Heart right ventricle (tissue), 16 donors: ENCODE measurements at regions not wholly inside any gene's neighbourhood (a gene's known extent, or its start where the extent isn't known, plus 50 kb on each side); places are given as distances from the start of the nearest gene placed in this dataset.

Experiments used
- ATAC-seq, 8 donors: fragments of 200-7000 bp; cut with Tn5 transposase; one replicate each; pipeline ENCODE4 v1.9.1; 2020; ENCODE audit warnings: mild to moderate bottlenecking in 8 of 8, moderate library complexity in 8 of 8, moderate number of reproducible peaks in 1 of 8
- DNase-seq, 2 donors: peaks; one replicate each; pipeline ENCODE4 v3.0.0-alpha.2; 2020
- H3K27ac ChIP-seq, 10 donors: fragments of 200-600 bp; sonication (generic) in 2 of 10; one replicate each; pipeline versions ENCODE4 v1.5.0 to v1.8.0; 2020 to 2022; ENCODE audit warnings: mild to moderate bottlenecking in 3 of 10
- H3K27me3 ChIP-seq, 7 donors: fragments of 200-600 bp; one replicate each; pipeline ENCODE4 v1.8.0; 2021 to 2022; ENCODE audit warnings: mild to moderate bottlenecking in 2 of 7
- H3K36me3 ChIP-seq, 9 donors: fragments of 200-600 bp; sonication (generic) in 1 of 9; one replicate each; pipeline versions ENCODE4 v1.5.0 to v1.8.0; 2020 to 2022; ENCODE audit warnings: mild to moderate bottlenecking in 2 of 9
- H3K4me1 ChIP-seq, 9 donors: fragments of 200-600 bp; sonication (generic) in 1 of 9; one replicate each; pipeline versions ENCODE4 v1.5.0 to v1.8.0; 2020 to 2022; ENCODE audit warnings: mild to moderate bottlenecking in 4 of 9
- H3K4me3 ChIP-seq, 10 donors: fragments of 200-600 bp; sonication (generic) in 2 of 10; one replicate each; pipeline versions ENCODE4 v1.5.0 to v1.8.0; 2020 to 2022; ENCODE audit warnings: mild to moderate bottlenecking in 7 of 10, moderate library complexity in 2 of 10
- H3K9me3 ChIP-seq, 11 donors: fragments of 200-600 bp in 10 of 11; sonication (generic) in 2 of 11; one replicate each; pipeline versions ENCODE4 v1.5.0 to v1.8.0; 2013 to 2022; ENCODE audit warnings: mild to moderate bottlenecking in 2 of 11, control low read depth in 1 of 11, moderate library complexity in 1 of 11
- CTCF ChIP-seq, 9 donors: fragments of 200-600 bp; sonication (generic) in 2 of 9; IDR thresholded peaks; one replicate each; pipeline versions ENCODE4 v1.5.0 to v1.8.0; 2021 to 2022; ENCODE audit warnings: antibody characterized with exemption in 9 of 9, mild to moderate bottlenecking in 5 of 9, moderate library complexity in 1 of 9
- WGBS, 2 donors: extraction: QIAGEN DNeasy Blood & Tissue Kit; methylation state at CpG; one replicate each; pipeline ENCODE4 v1.1.7; 2013; ENCODE audit warnings: inconsistent platforms in 1 of 2; 5-methylcytosine and 5-hydroxymethylcytosine counted together
- intact Hi-C, 10 donors: fragments of 100-400 bp; cut with DNase I; formaldehyde crosslinking; loops; one replicate each; pipeline versions ENCODE4 v1.11.1 to v1.14.2; 2022
- donor health status: Arrhythmogenic right ventricular cardiomyopathy.
- donor health status: ischemic (EF 13 %, LVEDD 7.1; RV severe dilation, severe dysfunction).
- donor health status: healthy with polysubstance abuse.
- donor health status: DM: no; HTN: yes; CAD: no.
- donor health status: DM: no; HTN: no; CAD: no.
- donor health status: ischemic (EF 25% LVEDD 6.9; RV normal size, moderate dysfunction).
- donor health status: ischemic (EF 25% LVEDD 5.7; RV mildly dilated, moderate dysfunction).
- donor health status: healthy.
- donor health status: DM: yes; HTN: yes; CAD: no.
- donor health status: Ischemic cardiomyopathy.
- donor health status: ischemic (EF 35%, LVEDD 5.7; RV mildly dilated, moderate dysfunction).
- donor health status: nonischemic (EF 11% LVEDD 7.7; RV severe dilation, severe dysfunction).
- donor health status: DM: yes; HTN: yes; CAD: no.
- donor health status: PGD.
- donor health status: ischemic (EF 29% LVEDD 5.4; RV normal size, mild dysfunction).
- donor health status: nonischemic (EF 23%, LVEDD 6.1; RV moderate dilation, normal function).

GRCh38 chr5:124580925-124581737, 165.3 kb downstream of the ZNF608 start:
- Histone ChIP-seq H3K27ac (no peak overlapping the region), H3K27me3 (no peaks in the 10 kb centered on the region), H3K36me3 (no peaks in the 10 kb centered on the region), H3K4me3 (no peak overlapping the region), H3K9me3 (peaks cover 0 to 20% (median 0%) of the 10 kb centered on the region in 11 donors), H3K4me1 (no peaks in the 10 kb centered on the region)
- WGBS, 2 donors, result 84 to 85% methylated on average over 9 of the region's 9 CpGs
- intact Hi-C loops, result no loop called here
- no peak for DNase-seq
- TF ChIP-seq CTCF (IDR thresholded peaks at IDR 0.05), result no peak
- ATAC-seq, result no peak

GRCh38 chr5:124580512-124580911, 165.9 kb downstream of the ZNF608 start:
- H3K36me3 ChIP-seq, result no peaks in the 10 kb centered on the region
- TF ChIP-seq CTCF (IDR thresholded peaks at IDR 0.05), result no peak
- H3K4me1 ChIP-seq, result no peaks in the 10 kb centered on the region
- DNase-seq, result no peak
- 79 to 96% methylated on average over 6 of the region's 6 CpGs for WGBS, 2 donors
- intact Hi-C loops, result no loop called here
- no peak overlapping the region for H3K4me3 ChIP-seq
- peaks cover 0 to 14% (median 0%) of the 10 kb centered on the region in 11 donors for H3K9me3 ChIP-seq
- ATAC-seq, result no peak
- H3K27ac ChIP-seq, result no peak overlapping the region
- H3K27me3 ChIP-seq, result no peaks in the 10 kb centered on the region

GRCh38 chr5:124576848-124577409, 169.5 kb downstream of the ZNF608 start:
- ATAC-seq, result no peak
- no peak for TF ChIP-seq CTCF (IDR thresholded peaks at IDR 0.05)
- 86% methylated on average over 4 of the region's 4 CpGs for WGBS, 2 donors

GRCh38 chr5:124575725-124576124, 170.7 kb downstream of the ZNF608 start:
- Histone ChIP-seq H3K4me1 (peaks cover 0 to 11% (median 0%) of the 10 kb centered on the region in 9 donors), H3K27ac (no peak overlapping the region), H3K9me3 (no peaks in the 10 kb centered on the region), H3K27me3 (no peaks in the 10 kb centered on the region), H3K36me3 (no peaks in the 10 kb centered on the region), H3K4me3 (no peak overlapping the region)
- no peak for ATAC-seq
- intact Hi-C loops, result no loop called here
- no peak for DNase-seq
- no peak for TF ChIP-seq CTCF (IDR thresholded peaks at IDR 0.05)
- 93 to 97% methylated on average over 7 of the region's 7 CpGs for WGBS, 2 donors

More at GRCh38 chr5:124576848-124577409, 169.5 kb downstream of the ZNF608 start:
- Histone ChIP-seq H3K27ac (no peak overlapping the region), H3K36me3 (no peaks in the 10 kb centered on the region), H3K27me3 (no peaks in the 10 kb centered on the region), H3K4me3 (no peak overlapping the region), H3K9me3 (no peaks in the 10 kb centered on the region), H3K4me1 (peaks cover 0 to 11% (median 0%) of the 10 kb centered on the region in 9 donors)
- DNase-seq, result no peak
- intact Hi-C loops, result no loop called here
